T-helper 2 cell treated with Interferon-gamma antibody and Interleukin-4, amounts not matched to agents 5 μg/mL and 100 μg/mL, for 36 hours (primary cell): ENCODE measurements at regions not wholly inside any gene's neighbourhood (a gene's known extent, or its start where the extent isn't known, plus 50 kb on each side); places are given as distances from the start of the nearest gene placed in this dataset.

Experiments used
- DNase-seq: peaks from one replicate; pipeline ENCODE4 v3.0.0; 2021; ENCODE audit warnings: low spot score
- H3K27ac Mint-ChIP-seq: one replicate; pipeline ENCODE4 v1.8.0; 2021; ENCODE audit warnings: mild to moderate bottlenecking, mixed read lengths
- H3K27me3 Mint-ChIP-seq: one replicate; pipeline ENCODE4 v1.8.0; 2021; ENCODE audit warnings: low read depth, mixed read lengths
- H3K36me3 Mint-ChIP-seq: one replicate; pipeline ENCODE4 v1.8.0; 2021; ENCODE audit warnings: low read depth, mixed read lengths
- H3K4me1 Mint-ChIP-seq: one replicate; pipeline ENCODE4 v1.8.0; 2021; ENCODE audit warnings: low read depth, mixed read lengths
- H3K4me3 Mint-ChIP-seq: one replicate; pipeline ENCODE4 v1.8.0; 2022; ENCODE audit warnings: mild to moderate bottlenecking, moderate library complexity, mixed read lengths
- H3K9me3 Mint-ChIP-seq: one replicate; pipeline ENCODE4 v1.8.0; 2021; ENCODE audit warnings: mixed read lengths

GRCh38 chr2:120626566-120626965 is 109.1 kb upstream of the GLI2 start:
- H3K36me3 Mint-ChIP-seq = no peaks in the 10 kb centered on the region
- H3K9me3 Mint-ChIP-seq = no peaks in the 10 kb centered on the region
- H3K27me3 Mint-ChIP-seq = no peaks in the 10 kb centered on the region
- H3K4me1 Mint-ChIP-seq = no peaks in the 10 kb centered on the region
- H3K27ac Mint-ChIP-seq = no peak overlapping the region
- no peak overlapping the region for H3K4me3 Mint-ChIP-seq
- no peak for DNase-seq

GRCh38 chr2:120628248-120628647 is 107.4 kb upstream of the GLI2 start:
- no peaks in the 10 kb centered on the region for H3K27me3 Mint-ChIP-seq
- no peak overlapping the region for H3K4me3 Mint-ChIP-seq
- no peaks in the 10 kb centered on the region for H3K4me1 Mint-ChIP-seq
- H3K27ac Mint-ChIP-seq = no peak overlapping the region
- no peak for DNase-seq
- no peaks in the 10 kb centered on the region for H3K9me3 Mint-ChIP-seq
- no peaks in the 10 kb centered on the region for H3K36me3 Mint-ChIP-seq

- Mint-ChIP-seq H3K27ac (no peak overlapping the region), H3K4me3 (no peak overlapping the region), H3K9me3 (no peaks in the 10 kb centered on the region), H3K4me1 (no peaks in the 10 kb centered on the region), H3K36me3 (no peaks in the 10 kb centered on the region), H3K27me3 (no peaks in the 10 kb centered on the region)
- DNase-seq = no peak
These were observed 106.3 kb upstream of the GLI2 start for GRCh38 chr2:120629241-120629895.

GRCh38 chr2:120630031-120630701 is 105.5 kb upstream of the GLI2 start:
- Mint-ChIP-seq H3K9me3 (no peaks in the 10 kb centered on the region), H3K4me3 (no peak overlapping the region)

GRCh38 chr2:120631236-120631635 is 104.4 kb upstream of the GLI2 start:
- no peaks in the 10 kb centered on the region for H3K4me1 Mint-ChIP-seq
- H3K4me3 Mint-ChIP-seq = no peak overlapping the region
- H3K36me3 Mint-ChIP-seq = no peaks in the 10 kb centered on the region
- H3K9me3 Mint-ChIP-seq = no peaks in the 10 kb centered on the region
- no peak for DNase-seq
- no peaks in the 10 kb centered on the region for H3K27me3 Mint-ChIP-seq
- H3K27ac Mint-ChIP-seq = no peak overlapping the region

More at GRCh38 chr2:120630031-120630701, 105.5 kb upstream of the GLI2 start:
- Mint-ChIP-seq H3K27me3 (no peaks in the 10 kb centered on the region), H3K36me3 (no peaks in the 10 kb centered on the region), H3K27ac (no peak overlapping the region), H3K4me1 (no peaks in the 10 kb centered on the region)
- no peak for DNase-seq

GRCh38 chr2:120631724-120632123 is 103.9 kb upstream of the GLI2 start:
- no peaks in the 10 kb centered on the region for H3K4me1 Mint-ChIP-seq
- H3K4me3 Mint-ChIP-seq = no peak overlapping the region
- no peaks in the 10 kb centered on the region for H3K36me3 Mint-ChIP-seq
- H3K9me3 Mint-ChIP-seq = no peaks in the 10 kb centered on the region
- no peak overlapping the region for H3K27ac Mint-ChIP-seq
- H3K27me3 Mint-ChIP-seq = no peaks in the 10 kb centered on the region
- no peak for DNase-seq

- Mint-ChIP-seq H3K36me3 (no peaks in the 10 kb centered on the region), H3K4me3 (no peak overlapping the region), H3K4me1 (no peaks in the 10 kb centered on the region), H3K9me3 (no peaks in the 10 kb centered on the region), H3K27me3 (no peaks in the 10 kb centered on the region), H3K27ac (no peak overlapping the region)
- no peak for DNase-seq
These were observed 102.6 kb upstream of the GLI2 start for GRCh38 chr2:120632796-120633646.

- Mint-ChIP-seq H3K4me1 (no peaks in the 10 kb centered on the region), H3K9me3 (no peaks in the 10 kb centered on the region), H3K4me3 (no peak overlapping the region), H3K27me3 (no peaks in the 10 kb centered on the region), H3K27ac (no peak overlapping the region), H3K36me3 (no peaks in the 10 kb centered on the region)
- no peak for DNase-seq
These were observed 101.1 kb upstream of the GLI2 start for GRCh38 chr2:120634533-120634932.

- H3K9me3 Mint-ChIP-seq = no peaks in the 10 kb centered on the region
- no peak overlapping the region for H3K4me3 Mint-ChIP-seq
- no peaks in the 10 kb centered on the region for H3K4me1 Mint-ChIP-seq
- no peak overlapping the region for H3K27ac Mint-ChIP-seq
- no peak for DNase-seq
- H3K27me3 Mint-ChIP-seq = no peaks in the 10 kb centered on the region
- no peaks in the 10 kb centered on the region for H3K36me3 Mint-ChIP-seq
These were observed 100.5 kb upstream of the GLI2 start for GRCh38 chr2:120635146-120635545.

GRCh38 chr2:120637847-120638246 is 97.8 kb upstream of the GLI2 start:
- no peaks in the 10 kb centered on the region for H3K36me3 Mint-ChIP-seq
- H3K9me3 Mint-ChIP-seq = no peaks in the 10 kb centered on the region
- H3K4me1 Mint-ChIP-seq = no peaks in the 10 kb centered on the region
- H3K27ac Mint-ChIP-seq = no peak overlapping the region
- H3K4me3 Mint-ChIP-seq = no peak overlapping the region
- DNase-seq = no peak
- peaks cover 3% of the 10 kb centered on the region for H3K27me3 Mint-ChIP-seq

GRCh38 chr2:120638450-120638849 is 97.2 kb upstream of the GLI2 start:
- peaks cover 3% of the 10 kb centered on the region for H3K27me3 Mint-ChIP-seq
- no peak overlapping the region for H3K27ac Mint-ChIP-seq
- H3K36me3 Mint-ChIP-seq = no peaks in the 10 kb centered on the region
- no peaks in the 10 kb centered on the region for H3K4me1 Mint-ChIP-seq
- no peak overlapping the region for H3K4me3 Mint-ChIP-seq
- H3K9me3 Mint-ChIP-seq = no peaks in the 10 kb centered on the region
- no peak for DNase-seq

GRCh38 chr2:120641366-120641771 is 94.3 kb upstream of the GLI2 start:
- Mint-ChIP-seq H3K27me3 (peaks cover 3% of the 10 kb centered on the region), H3K4me3 (no peak overlapping the region), H3K9me3 (no peaks in the 10 kb centered on the region), H3K36me3 (no peaks in the 10 kb centered on the region), H3K27ac (no peak overlapping the region), H3K4me1 (no peaks in the 10 kb centered on the region)
- DNase-seq = no peak

GRCh38 chr2:120642646-120643045 is 93.0 kb upstream of the GLI2 start:
- Mint-ChIP-seq H3K27me3 (peaks cover 3% of the 10 kb centered on the region), H3K4me3 (no peak overlapping the region)

GRCh38 chr2:120646994-120647393 is 88.7 kb upstream of the GLI2 start:
- H3K36me3 Mint-ChIP-seq = no peaks in the 10 kb centered on the region
- no peak for DNase-seq
- no peaks in the 10 kb centered on the region for H3K27me3 Mint-ChIP-seq
- H3K4me3 Mint-ChIP-seq = no peak overlapping the region
- no peak overlapping the region for H3K27ac Mint-ChIP-seq
- H3K4me1 Mint-ChIP-seq = no peaks in the 10 kb centered on the region
- peaks cover 22% of the 10 kb centered on the region for H3K9me3 Mint-ChIP-seq

More at GRCh38 chr2:120642646-120643045, 93.0 kb upstream of the GLI2 start:
- H3K9me3 Mint-ChIP-seq = peaks cover 2% of the 10 kb centered on the region
- no peaks in the 10 kb centered on the region for H3K36me3 Mint-ChIP-seq
- no peaks in the 10 kb centered on the region for H3K4me1 Mint-ChIP-seq
- H3K27ac Mint-ChIP-seq = no peak overlapping the region
- no peak for DNase-seq
